IPS DF 6.9 (cell line): ENCODE measurements at regions not wholly inside any gene's neighbourhood (a gene's known extent, or its start where the extent isn't known, plus 50 kb on each side); places are given as distances from the start of the nearest gene placed in this dataset.

Source experiments
- DNase-seq: peaks from one replicate; pipeline ENCODE4 v3.0.0-alpha.2; 2013; ENCODE audit warnings: low read depth, low spot score
- H3K27ac ChIP-seq: one replicate; pipeline ENCODE4 v1.5.1; 2013; ENCODE audit warnings: low read length, control low read depth
- H3K27me3 ChIP-seq: 2 replicates; pipeline ENCODE4 v1.6.1; 2013; ENCODE audit warnings: mild to moderate bottlenecking, low read length; ENCODE audit not compliant: control insufficient read depth, insufficient read depth
- H3K36me3 ChIP-seq: 2 replicates; pipeline ENCODE4 v1.6.1; 2013; ENCODE audit warnings: low read length; ENCODE audit not compliant: control insufficient read depth, insufficient read depth
- H3K4me1 ChIP-seq: 2 replicates; pipeline ENCODE4 v1.6.1; 2013; ENCODE audit warnings: low read length; ENCODE audit not compliant: control insufficient read depth, insufficient read depth
- H3K4me3 ChIP-seq: 2 replicates; pipeline ENCODE4 v1.5.1; 2013; ENCODE audit warnings: mild to moderate bottlenecking, low read length
- H3K9me3 ChIP-seq: 2 replicates; pipeline ENCODE4 v1.6.1; 2013; ENCODE audit warnings: low read length, inconsistent platforms; ENCODE audit not compliant: control insufficient read depth, insufficient read depth
- WGBS: extraction: QIAGEN DNeasy Blood & Tissue Kit; methylation state at CpG from one replicate; pipeline ENCODE4 v1.1.7; 2013; ENCODE audit warnings: mixed read lengths, missing lambda C conversion rate; ENCODE audit not compliant: insufficient read length, insufficient coverage; 5-methylcytosine and 5-hydroxymethylcytosine counted together

DNA sequence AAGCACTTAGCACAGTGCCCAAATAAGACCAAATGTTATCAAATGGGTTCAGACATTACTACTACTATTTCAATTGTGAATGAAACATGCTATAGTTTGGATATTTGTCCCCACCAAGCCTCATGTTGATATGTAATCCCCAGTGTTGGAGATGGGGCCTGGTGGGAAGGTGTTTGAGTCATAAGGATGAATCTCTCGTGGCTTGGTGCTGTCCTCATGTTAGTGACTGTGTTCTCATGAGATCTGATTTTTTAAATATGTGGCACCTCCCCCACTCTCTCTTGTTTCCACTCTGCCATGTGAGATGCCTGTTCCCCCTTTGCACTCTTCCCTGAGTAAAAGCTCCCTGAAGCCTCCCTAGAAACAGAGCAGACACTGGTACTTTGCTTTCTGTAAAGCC, 148.7 kb upstream of the TGFBR2 start:
- no peak overlapping the region for H3K27ac ChIP-seq
- no peak overlapping the region for H3K4me3 ChIP-seq
- H3K4me1 ChIP-seq: 0 out of 2 replicates have a peak, but pooled peaks cover 2% of the 10 kb centered on the region
- H3K9me3 ChIP-seq: no peaks in the 10 kb centered on the region
- no peak for DNase-seq
- no peaks in the 10 kb centered on the region for H3K27me3 ChIP-seq
- no peaks in the 10 kb centered on the region for H3K36me3 ChIP-seq
- WGBS: no CpG with 5 or more reads among the region's 1 CpG

DNA sequence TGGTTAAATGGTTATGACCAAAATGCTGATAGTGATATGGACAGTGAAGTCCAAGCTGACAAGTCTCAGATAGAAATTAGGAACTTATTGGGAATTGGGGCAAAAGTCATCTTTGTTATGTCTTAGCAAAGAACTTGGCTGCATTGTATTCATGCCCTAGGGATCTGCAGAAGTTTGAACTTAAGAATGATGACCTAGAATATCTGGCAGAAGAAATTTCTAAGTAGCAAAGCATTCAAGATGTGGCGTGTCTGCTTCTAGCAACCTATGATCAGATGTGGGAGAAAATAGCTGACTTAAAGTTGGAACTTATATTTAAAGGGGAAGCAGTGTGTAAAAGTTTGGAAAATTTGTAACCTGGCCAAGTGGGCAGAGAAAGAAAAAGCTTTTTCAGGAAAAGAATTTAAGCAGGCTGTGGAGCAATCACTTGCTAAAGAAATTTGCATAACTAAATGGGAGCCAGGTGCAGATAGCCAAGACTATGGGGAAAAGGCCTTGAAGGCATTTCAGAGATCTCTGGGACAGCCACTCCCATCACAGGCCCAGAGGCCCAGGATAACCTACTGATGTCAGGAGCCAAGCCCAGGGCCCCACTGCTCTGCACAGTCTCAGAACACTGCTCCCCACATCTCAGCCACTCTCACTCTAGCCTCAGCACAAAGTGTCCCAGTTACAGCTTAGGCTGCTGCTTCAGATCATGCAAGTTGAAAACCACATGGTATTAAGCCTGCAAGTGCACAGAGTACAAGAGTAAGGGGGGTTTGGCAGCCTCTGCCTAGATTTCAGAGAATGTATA, 147.8 kb upstream of the TGFBR2 start:
- WGBS: no CpG with 5 or more reads among the region's 1 CpG
- Histone ChIP-seq H3K4me3 (no peak overlapping the region), H3K36me3 (no peaks in the 10 kb centered on the region), H3K27ac (no peak overlapping the region), H3K4me1 (0 out of 2 replicates have a peak, but pooled peaks cover 2% of the 10 kb centered on the region), H3K9me3 (no peaks in the 10 kb centered on the region), H3K27me3 (no peaks in the 10 kb centered on the region)
- DNase-seq: no peak

DNA sequence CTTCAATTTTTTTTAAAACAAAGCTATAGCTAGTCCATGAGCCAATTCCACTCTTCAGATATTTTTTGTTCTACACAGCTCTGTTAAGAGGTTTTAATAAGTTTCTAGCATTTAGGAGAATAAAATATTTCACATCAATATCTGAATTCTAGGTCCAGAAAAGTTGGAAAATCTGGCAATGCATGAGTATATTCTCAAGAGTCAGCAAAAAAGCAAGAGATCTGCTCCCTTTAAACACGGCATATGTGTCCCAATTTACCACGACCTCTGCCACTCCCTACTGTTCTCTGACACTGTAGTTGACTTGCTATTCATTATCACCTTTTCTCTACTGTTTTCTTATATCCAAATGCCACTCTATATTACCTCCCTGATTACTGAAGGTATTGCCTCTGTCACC, 145.1 kb upstream of the TGFBR2 start:
- Histone ChIP-seq H3K4me3 (no peak overlapping the region), H3K27ac (no peak overlapping the region), H3K9me3 (no peaks in the 10 kb centered on the region), H3K4me1 (0 out of 2 replicates have a peak, but pooled peaks cover 2% of the 10 kb centered on the region), H3K27me3 (no peaks in the 10 kb centered on the region), H3K36me3 (no peaks in the 10 kb centered on the region)
- no peak for DNase-seq
- WGBS: no CpG with 5 or more reads among the region's 2 CpGs

DNA sequence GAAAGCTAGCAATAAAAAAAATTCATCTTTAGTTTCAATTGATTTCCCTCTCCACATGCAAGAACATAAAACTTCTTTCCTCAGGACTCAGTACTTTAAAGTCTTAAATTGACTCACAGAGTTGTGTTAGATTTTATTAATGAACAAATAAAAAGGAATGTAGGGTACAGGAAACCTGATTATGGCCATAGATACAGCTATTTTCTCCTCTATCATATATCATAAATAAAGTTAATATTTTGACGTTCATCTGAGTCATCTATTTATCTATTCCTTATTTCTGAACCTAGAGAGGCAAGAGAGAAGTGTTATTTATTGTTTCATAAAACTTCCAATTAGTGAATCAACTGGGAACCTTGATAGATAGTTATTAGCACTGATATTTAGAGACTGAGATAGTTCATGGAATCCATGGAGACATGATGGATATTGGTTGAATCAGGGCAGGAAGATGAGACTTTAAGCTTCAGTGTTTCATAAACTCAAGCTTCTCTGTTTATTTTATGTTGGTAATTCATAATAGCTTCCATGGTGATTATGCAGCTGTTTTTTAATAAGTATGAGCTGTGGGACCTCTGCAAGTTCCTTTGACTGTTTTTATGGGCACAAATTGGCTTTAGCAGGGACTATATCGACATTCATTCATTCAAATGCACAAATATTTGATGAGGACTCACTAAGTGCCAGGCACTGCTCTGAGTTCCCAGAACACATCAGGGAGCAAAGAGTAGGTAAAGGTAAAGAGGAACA, 143.5 kb upstream of the TGFBR2 start:
- Histone ChIP-seq H3K9me3 (no peaks in the 10 kb centered on the region), H3K36me3 (no peaks in the 10 kb centered on the region), H3K27me3 (no peaks in the 10 kb centered on the region), H3K27ac (no peak overlapping the region), H3K4me1 (0 out of 2 replicates have a peak, but pooled peaks cover 2% of the 10 kb centered on the region), H3K4me3 (no peak overlapping the region)
- no CpG with 5 or more reads among the region's 2 CpGs for WGBS
- no peak for DNase-seq

DNA sequence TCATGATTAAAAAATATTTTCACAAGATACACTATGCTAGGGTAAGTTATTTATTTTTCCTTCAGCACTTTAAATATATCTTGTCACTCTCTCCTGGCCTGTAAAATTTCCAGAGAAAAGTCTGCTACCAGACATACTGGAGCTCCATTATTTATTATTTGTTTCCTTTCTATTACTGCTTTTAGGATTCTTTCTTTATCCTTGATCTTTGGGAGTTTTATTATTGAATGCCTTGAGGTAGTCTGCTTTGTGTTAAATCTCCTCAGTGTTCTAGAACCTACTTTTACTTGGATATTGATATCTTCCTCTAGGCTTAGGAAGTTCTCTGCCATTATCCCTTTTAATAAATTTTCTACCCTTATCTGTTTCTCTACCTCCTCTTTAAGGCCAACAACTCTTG, 142.0 kb upstream of the TGFBR2 start:
- Histone ChIP-seq H3K27me3 (no peaks in the 10 kb centered on the region), H3K36me3 (no peaks in the 10 kb centered on the region)
- DNase-seq: no peak

DNA sequence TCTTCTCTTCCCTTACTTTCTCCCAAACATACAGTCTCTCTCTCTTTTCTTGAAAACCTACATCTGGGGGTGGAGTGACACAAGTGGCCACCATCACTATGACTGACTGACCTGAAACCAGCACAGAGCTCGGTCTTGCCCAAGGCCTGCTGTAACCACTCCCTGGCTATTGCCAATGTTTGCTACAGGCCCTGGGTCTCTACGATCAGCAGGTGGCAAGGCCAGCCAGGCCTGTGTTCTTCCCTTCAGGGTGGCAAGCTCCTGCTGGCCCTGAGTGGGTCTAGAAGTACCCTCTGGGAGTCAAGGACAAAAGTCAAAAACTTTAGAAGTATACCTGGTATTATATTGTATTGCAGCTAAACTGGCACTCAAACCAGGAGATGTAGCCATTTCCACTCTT, 140.9 kb upstream of the TGFBR2 start:
- Histone ChIP-seq H3K27ac (no peak overlapping the region), H3K4me3 (no peak overlapping the region), H3K4me1 (no peaks in the 10 kb centered on the region), H3K27me3 (no peaks in the 10 kb centered on the region), H3K36me3 (no peaks in the 10 kb centered on the region), H3K9me3 (no peaks in the 10 kb centered on the region)
- WGBS: no CpG with 5 or more reads among the region's 2 CpGs
- DNase-seq: no peak

More for the DNA sequence above, 142.0 kb upstream of the TGFBR2 start:
- H3K27ac ChIP-seq: no peak overlapping the region
- no peaks in the 10 kb centered on the region for H3K4me1 ChIP-seq
- no peak overlapping the region for H3K4me3 ChIP-seq
- H3K9me3 ChIP-seq: no peaks in the 10 kb centered on the region

DNA sequence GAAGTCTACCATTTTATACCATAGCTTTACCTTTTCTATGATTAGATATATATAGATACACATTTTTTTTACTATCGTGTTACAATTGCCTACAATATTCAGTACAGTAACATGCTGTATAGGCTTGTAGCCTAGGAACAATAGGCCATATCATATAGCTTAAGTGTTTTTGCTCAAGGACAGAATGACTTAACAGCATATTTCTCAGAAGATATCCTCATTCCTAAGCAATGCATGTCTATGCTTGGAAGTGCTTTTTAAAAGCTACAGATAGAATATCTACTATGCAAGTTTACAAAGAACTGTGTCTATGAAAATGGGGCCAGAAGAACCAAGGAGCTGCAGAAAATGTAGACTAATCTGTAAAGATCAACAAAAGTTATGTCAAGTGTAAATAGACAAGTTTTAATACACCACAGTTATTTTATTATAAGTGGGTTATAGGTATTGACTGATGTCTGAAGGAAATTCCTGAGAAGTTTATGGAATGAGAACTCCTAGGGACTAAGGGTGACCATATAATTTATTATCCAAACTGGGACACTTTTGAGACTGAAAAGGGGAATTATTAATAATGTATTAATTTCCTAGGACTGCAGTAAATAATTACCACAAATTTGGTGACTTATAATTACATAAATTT, 138.7 kb upstream of the TGFBR2 start:
- Histone ChIP-seq H3K9me3 (no peaks in the 10 kb centered on the region), H3K27ac (no peak overlapping the region), H3K4me3 (no peak overlapping the region), H3K27me3 (no peaks in the 10 kb centered on the region), H3K4me1 (no peaks in the 10 kb centered on the region), H3K36me3 (no peaks in the 10 kb centered on the region)
- no peak for DNase-seq
- no CpG with 5 or more reads among the region's 1 CpG for WGBS

DNA sequence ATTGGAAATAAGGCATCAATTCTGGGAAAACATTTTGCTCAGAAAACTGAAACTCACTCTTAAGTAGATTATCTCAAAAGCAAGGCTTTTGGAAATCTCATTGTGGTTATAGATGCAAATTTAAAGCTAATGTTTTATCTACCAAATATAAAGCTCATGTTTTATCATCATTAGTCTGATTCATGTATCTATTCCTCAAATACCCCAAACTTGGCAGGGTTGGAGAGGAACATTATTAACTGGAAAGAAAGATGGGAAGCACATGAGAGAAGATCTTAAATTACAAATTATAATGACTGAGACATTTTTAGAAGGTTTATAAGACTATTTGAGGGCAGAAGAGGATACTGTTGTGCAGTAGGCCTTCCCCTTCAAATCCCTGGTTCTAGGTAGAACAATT, 137.3 kb upstream of the TGFBR2 start:
- Histone ChIP-seq H3K9me3 (no peaks in the 10 kb centered on the region), H3K27ac (no peak overlapping the region), H3K4me1 (no peaks in the 10 kb centered on the region), H3K27me3 (no peaks in the 10 kb centered on the region), H3K4me3 (no peak overlapping the region), H3K36me3 (no peaks in the 10 kb centered on the region)
- DNase-seq: no peak

DNA sequence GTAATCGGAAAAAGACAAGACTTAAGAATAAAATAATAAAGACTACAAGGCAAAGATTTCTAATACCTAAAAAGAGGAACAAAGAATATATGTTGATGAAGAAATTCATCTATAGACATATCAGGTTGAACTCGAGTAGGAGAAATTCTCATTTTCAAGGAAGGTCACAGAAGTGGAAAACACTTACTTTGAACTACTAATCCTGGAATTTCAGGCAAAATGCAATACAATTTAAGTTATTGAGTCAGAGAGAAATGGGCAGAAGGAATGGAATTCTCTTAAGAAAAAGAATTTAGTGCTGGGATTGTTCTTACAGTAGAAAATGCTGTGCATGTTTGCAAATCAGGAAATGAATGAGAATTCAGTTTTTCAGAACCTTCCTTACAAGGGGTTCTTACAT, 135.9 kb upstream of the TGFBR2 start:
- no peak for DNase-seq
- Histone ChIP-seq H3K27me3 (no peaks in the 10 kb centered on the region), H3K27ac (no peak overlapping the region), H3K4me1 (no peaks in the 10 kb centered on the region), H3K36me3 (no peaks in the 10 kb centered on the region), H3K4me3 (no peak overlapping the region), H3K9me3 (no peaks in the 10 kb centered on the region)
- WGBS: no CpG with 5 or more reads among the region's 2 CpGs

DNA sequence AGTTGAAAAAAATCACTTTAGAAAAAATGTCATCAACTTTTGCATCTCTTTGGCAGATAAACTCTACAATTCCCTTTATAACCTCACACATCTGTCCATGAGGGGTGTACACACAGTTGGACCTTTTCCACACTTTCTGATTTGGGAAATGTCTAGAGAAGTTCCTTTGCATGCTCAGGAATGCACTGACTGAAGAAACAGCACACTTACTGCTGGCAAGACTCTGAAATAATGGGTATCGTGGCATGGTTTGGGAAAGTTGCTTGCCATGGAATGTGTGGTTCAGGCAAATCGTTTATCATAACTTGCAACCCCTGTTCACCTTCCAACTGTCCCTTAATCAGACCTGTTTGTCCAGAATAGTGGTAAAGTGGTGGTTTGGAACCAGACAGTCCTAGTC, 135.3 kb upstream of the TGFBR2 start:
- DNase-seq: no peak
- no peaks in the 10 kb centered on the region for H3K4me1 ChIP-seq
- H3K27ac ChIP-seq: no peak overlapping the region
- H3K4me3 ChIP-seq: no peak overlapping the region
- no peaks in the 10 kb centered on the region for H3K27me3 ChIP-seq
- H3K36me3 ChIP-seq: no peaks in the 10 kb centered on the region
- H3K9me3 ChIP-seq: no peaks in the 10 kb centered on the region
- WGBS: no CpG with 5 or more reads among the region's 2 CpGs
